ENCODE measurements at regions not wholly inside any gene's neighbourhood (a gene's known extent, or its start where the extent isn't known, plus 50 kb on each side); places are given as distances from the start of the nearest gene placed in this dataset.

- DNase-seq: no peak
- TF ChIP-seq GATA1 (IDR thresholded peaks at IDR 0.05; ENCODE audit: low read depth, low read length) (no peak), POLR2A (IDR thresholded peaks at IDR 0.05; ENCODE audit: low read length) (no peak)
Observed at GRCh38 chr11:115709297-115709696, 205.1 kb upstream of the CADM1 start.

DNA sequence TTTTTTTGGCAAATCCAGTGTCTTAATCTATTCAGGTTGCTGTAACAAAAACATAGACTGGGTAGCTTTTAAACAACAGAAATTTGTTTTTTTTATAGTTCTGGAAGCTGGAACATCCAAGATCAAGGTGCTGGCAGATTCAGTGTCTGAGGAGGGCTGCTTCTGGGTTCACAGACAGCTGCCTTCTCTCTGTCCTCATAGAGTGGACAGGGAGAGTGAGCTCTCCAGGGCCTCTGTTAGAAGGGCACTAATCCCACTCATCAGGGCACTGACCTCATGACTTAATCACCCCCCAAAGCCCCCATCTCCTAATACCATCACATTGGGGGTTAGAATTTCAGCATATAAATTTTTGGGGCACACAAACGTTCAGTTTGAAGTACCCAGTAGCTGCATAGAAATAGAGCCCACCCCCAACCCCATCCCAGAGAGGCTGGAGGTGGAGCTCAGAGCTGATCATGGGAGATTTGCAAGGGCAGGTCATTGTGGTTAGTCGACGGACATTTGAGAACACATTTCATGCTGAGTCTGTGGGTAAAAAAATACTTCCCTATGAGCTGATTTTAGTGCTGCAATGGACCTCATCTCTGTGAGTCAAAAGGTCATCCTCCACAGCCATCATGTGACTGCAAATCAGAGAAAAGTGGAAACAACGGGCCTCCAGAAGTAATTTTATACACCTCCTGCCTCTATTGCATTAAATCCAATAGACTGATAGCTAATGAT, 203.1 kb upstream of the CADM1 start:
- no peak for DNase-seq
- TF ChIP-seq POLR2A (IDR thresholded peaks at IDR 0.05; ENCODE audit: low read length) (no peak), GATA1 (IDR thresholded peaks at IDR 0.05; ENCODE audit: low read depth, low read length) (no peak)

DNA sequence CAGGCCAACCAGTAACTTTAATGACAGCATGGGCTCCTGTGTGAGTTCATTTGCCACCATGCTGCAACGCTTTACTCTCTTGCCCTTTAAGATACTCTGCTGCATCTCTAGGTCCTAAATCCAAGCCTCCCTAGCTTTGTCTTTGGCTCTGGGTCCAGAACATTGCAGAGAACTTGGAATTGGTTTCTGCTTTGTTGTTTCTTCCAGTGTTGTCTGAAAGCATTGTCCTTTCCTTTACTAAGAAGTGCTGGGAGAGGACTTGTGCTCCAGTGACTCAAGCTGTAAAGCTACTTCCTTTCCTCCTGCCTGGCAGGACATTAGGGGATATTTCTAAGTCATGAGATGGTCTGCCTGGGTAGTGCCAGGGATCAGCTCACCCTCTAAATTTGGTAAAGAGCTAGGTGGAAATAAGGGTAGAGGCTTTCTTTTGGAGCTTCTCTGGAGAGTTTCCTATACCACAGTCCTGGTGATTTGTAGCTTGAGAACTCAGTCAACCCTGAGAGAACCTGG, 202.5 kb upstream of the CADM1 start:
- no peak for DNase-seq
- no peak for TF ChIP-seq GATA1 (IDR thresholded peaks at IDR 0.05; ENCODE audit: low read depth, low read length)
- TF ChIP-seq POLR2A (IDR thresholded peaks at IDR 0.05; ENCODE audit: low read length): no peak

- TF ChIP-seq POLR2A (IDR thresholded peaks at IDR 0.05; ENCODE audit: low read length) (no peak), GATA1 (IDR thresholded peaks at IDR 0.05; ENCODE audit: low read depth, low read length) (no peak)
Observed at GRCh38 chr11:115705200-115705599, 201.0 kb upstream of the CADM1 start.

DNA sequence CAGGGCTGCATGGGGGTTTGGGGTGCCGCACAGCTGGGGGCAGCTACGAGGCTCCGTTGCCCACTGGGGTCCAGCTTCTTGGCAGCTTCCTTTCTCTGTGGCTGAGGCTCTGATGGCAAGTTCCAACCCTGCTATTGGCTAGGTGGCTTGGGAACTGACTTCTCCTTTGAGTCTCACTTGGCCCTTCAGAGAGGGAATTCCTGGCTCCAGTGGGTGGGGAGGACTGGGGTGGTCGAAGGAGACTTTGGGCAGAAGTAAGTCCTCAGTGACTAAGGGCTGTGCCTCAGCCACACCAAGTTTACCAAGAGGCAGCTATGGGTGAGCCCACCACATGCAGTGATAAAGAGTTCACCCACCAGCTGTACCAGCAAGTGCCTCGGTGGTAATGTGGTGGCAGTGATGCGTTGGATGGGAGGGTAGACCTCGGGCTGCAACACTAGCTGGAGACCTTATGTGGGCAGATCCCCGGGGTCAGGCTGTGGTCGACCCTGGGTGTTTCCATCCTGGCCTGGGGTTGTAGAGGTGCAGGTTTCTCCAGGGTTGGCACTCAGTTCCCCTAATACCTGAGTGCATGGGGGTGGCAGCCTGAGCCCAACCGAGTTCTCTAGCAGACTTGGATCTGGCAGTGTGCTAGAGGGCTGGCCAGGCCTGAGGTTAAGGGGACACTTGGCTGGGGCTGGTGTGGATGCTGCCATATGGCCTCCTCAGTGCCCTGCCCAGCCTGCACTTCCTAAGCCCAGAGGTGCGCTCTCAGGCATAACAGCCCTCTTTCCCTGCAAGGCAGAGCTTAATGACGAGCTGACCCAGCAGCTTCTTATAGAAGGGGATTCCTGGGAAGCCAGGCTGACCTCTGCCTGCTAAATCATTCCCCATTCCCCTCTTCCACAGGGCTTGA, 197.0 kb upstream of the CADM1 start:
- no peak for TF ChIP-seq GATA1 (IDR thresholded peaks at IDR 0.05; ENCODE audit: low read depth, low read length)
- TF ChIP-seq POLR2A (IDR thresholded peaks at IDR 0.05; ENCODE audit: low read length): no peak
- DNase-seq: no peak

More at GRCh38 chr11:115705200-115705599, 201.0 kb upstream of the CADM1 start:
- DNase-seq: no peak

GRCh38 chr11:115700496-115700895, 196.3 kb upstream of the CADM1 start:
- TF ChIP-seq POLR2A (IDR thresholded peaks at IDR 0.05; ENCODE audit: low read length): no peak
- no peak for TF ChIP-seq GATA1 (IDR thresholded peaks at IDR 0.05; ENCODE audit: low read depth, low read length)

GRCh38 chr11:115699733-115700132, 195.5 kb upstream of the CADM1 start:
- no peak for TF ChIP-seq POLR2A (IDR thresholded peaks at IDR 0.05; ENCODE audit: low read length)
- TF ChIP-seq GATA1 (IDR thresholded peaks at IDR 0.05; ENCODE audit: low read depth, low read length): no peak
- DNase-seq: no peak

More at GRCh38 chr11:115700496-115700895, 196.3 kb upstream of the CADM1 start:
- DNase-seq: no peak

DNA sequence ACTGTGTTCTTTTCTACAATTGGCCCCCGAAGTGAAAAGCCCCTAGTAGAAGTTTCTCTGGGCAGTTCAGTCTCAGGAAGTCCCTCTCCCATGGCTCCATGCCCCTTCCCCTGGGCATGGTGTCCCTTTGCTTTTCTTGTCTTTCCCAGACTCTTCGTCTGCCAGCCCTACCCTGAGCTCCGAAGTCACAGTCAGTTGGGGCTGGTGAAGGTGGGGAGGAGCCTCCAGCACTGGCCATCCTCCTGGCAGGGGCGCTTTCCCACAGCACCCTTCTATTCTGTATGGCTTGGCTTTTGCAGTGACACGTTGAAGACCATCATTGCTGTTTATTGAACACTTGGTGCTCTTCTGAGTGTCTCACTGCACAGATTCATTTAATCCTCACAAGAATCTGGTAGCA, 195.1 kb upstream of the CADM1 start:
- no peak for DNase-seq
- TF ChIP-seq POLR2A (IDR thresholded peaks at IDR 0.05; ENCODE audit: low read length) (no peak), GATA1 (IDR thresholded peaks at IDR 0.05; ENCODE audit: low read depth, low read length) (no peak)

GRCh38 chr11:115698243-115698642, 194.0 kb upstream of the CADM1 start:
- TF ChIP-seq GATA1 (IDR thresholded peaks at IDR 0.05; ENCODE audit: low read depth, low read length) (no peak), POLR2A (IDR thresholded peaks at IDR 0.05; ENCODE audit: low read length) (no peak)
- DNase-seq: no peak

DNA sequence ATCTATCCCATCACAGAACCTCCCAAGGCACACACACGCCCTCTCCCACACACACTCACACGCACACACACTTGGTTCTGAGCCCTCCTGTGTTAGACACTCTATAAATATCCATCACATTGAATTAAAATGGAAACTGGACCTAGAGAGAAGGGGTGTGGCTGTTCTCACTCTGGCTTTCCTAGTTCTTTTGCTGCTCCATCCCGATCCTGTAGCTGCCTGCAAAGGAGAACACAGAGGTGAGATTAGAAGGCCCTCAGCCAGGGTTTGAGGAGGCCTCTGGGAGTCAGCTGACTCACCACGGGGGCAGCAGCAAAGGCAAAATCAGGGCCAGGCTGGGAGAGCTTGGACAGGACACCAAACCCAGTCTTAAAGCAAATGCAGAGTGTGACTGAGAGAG, 192.3 kb upstream of the CADM1 start:
- no peak for DNase-seq
- TF ChIP-seq POLR2A (IDR thresholded peaks at IDR 0.05; ENCODE audit: low read length) (no peak), GATA1 (IDR thresholded peaks at IDR 0.05; ENCODE audit: low read depth, low read length) (no peak)

- DNase-seq: no peak
- TF ChIP-seq GATA1 (IDR thresholded peaks at IDR 0.05; ENCODE audit: low read depth, low read length) (no peak), POLR2A (IDR thresholded peaks at IDR 0.05; ENCODE audit: low read length) (no peak)
Observed at GRCh38 chr11:115695677-115696364, 191.6 kb upstream of the CADM1 start.

GRCh38 chr11:115693002-115693401, 188.8 kb upstream of the CADM1 start:
- TF ChIP-seq GATA1 (IDR thresholded peaks at IDR 0.05; ENCODE audit: low read depth, low read length) (no peak), POLR2A (IDR thresholded peaks at IDR 0.05; ENCODE audit: low read length) (no peak)
- DNase-seq: no peak

- TF ChIP-seq POLR2A (IDR thresholded peaks at IDR 0.05; ENCODE audit: low read length): no peak
- no peak for TF ChIP-seq GATA1 (IDR thresholded peaks at IDR 0.05; ENCODE audit: low read depth, low read length)
- DNase-seq: no peak
Observed at GRCh38 chr11:115691030-115691429, 186.8 kb upstream of the CADM1 start.

- TF ChIP-seq GATA1 (IDR thresholded peaks at IDR 0.05; ENCODE audit: low read depth, low read length) (no peak), POLR2A (IDR thresholded peaks at IDR 0.05; ENCODE audit: low read length) (no peak)
Observed at GRCh38 chr11:115687934-115688333, 183.7 kb upstream of the CADM1 start.

More at GRCh38 chr11:115687934-115688333, 183.7 kb upstream of the CADM1 start:
- DNase-seq: no peak

All from erythroblast (primary cell).